ENCODE measurements at regions not wholly inside any gene's neighbourhood (a gene's known extent, or its start where the extent isn't known, plus 50 kb on each side); places are given as distances from the start of the nearest gene placed in this dataset.

DNA sequence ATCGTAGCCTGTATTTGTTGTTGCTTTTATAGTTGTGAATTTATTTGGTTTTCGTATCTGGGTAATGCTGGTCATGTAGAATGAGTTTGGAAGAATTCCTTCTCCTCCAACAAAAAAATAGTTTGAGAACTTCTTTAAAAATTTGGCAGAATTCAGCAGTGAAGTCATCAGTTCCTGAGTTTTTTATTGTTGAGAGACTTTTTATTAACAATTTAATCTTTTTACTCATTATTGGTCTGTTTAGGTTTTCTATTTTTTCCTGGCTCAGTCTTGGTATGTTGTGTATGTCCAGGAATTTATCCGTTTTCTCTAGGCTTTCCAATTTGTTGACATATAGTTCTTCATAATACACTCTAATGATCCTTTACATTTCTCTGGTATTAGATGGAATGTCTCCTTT, 1613.3 kb upstream of the PIK3C3 start:
- TF ChIP-seq, protein P1, sequence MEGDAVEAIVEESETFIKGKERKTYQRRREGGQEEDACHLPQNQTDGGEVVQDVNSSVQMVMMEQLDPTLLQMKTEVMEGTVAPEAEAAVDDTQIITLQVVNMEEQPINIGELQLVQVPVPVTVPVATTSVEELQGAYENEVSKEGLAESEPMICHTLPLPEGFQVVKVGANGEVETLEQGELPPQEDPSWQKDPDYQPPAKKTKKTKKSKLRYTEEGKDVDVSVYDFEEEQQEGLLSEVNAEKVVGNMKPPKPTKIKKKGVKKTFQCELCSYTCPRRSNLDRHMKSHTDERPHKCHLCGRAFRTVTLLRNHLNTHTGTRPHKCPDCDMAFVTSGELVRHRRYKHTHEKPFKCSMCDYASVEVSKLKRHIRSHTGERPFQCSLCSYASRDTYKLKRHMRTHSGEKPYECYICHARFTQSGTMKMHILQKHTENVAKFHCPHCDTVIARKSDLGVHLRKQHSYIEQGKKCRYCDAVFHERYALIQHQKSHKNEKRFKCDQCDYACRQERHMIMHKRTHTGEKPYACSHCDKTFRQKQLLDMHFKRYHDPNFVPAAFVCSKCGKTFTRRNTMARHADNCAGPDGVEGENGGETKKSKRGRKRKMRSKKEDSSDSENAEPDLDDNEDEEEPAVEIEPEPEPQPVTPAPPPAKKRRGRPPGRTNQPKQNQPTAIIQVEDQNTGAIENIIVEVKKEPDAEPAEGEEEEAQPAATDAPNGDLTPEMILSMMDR (IDR thresholded peaks at IDR 0.05; ENCODE audit: insufficient read depth, low read length, poor library complexity, severe bottlenecking) = no peak
- no peaks in the 10 kb centered on the region for H3K27me3 ChIP-seq (ENCODE audit: control insufficient read depth, insufficient read depth, low read length)

DNA sequence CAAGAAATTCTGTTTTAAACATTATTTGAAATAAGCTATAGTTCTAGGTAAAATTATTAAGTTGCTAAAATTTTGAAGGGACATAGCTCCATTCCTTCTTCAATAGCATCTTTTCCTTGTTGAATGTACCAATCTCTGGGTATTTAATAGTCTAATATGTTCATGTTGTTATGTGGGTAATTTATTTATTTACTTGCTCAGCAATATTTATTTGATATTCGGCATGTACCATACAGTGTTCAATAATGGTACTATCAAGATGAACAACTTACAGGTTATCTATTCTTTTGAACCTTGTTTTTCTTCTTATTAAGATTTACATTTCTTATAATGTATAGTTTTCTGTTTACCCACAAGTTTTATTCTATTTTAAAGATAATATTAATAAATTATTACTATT, 1616.8 kb upstream of the PIK3C3 start:
- no peaks in the 10 kb centered on the region for H3K36me3 ChIP-seq (ENCODE audit: control insufficient read depth, insufficient read depth, low read length)
- DNase-seq (ENCODE audit: low read depth) = no peak
- H3K27me3 ChIP-seq (ENCODE audit: control insufficient read depth, insufficient read depth, low read length) = no peaks in the 10 kb centered on the region
- H3K4me3 ChIP-seq (ENCODE audit: low read depth, low read length) = no peak overlapping the region
- TF ChIP-seq, protein P1 (IDR thresholded peaks at IDR 0.05; ENCODE audit: insufficient read depth, low read length, poor library complexity, severe bottlenecking) = no peak

More for the DNA sequence above, 1613.3 kb upstream of the PIK3C3 start:
- Histone ChIP-seq H3K36me3 (ENCODE audit: control insufficient read depth, insufficient read depth, low read length) (no peaks in the 10 kb centered on the region), H3K4me3 (ENCODE audit: low read depth, low read length) (no peak overlapping the region)
- DNase-seq (ENCODE audit: low read depth) = no peak

DNA sequence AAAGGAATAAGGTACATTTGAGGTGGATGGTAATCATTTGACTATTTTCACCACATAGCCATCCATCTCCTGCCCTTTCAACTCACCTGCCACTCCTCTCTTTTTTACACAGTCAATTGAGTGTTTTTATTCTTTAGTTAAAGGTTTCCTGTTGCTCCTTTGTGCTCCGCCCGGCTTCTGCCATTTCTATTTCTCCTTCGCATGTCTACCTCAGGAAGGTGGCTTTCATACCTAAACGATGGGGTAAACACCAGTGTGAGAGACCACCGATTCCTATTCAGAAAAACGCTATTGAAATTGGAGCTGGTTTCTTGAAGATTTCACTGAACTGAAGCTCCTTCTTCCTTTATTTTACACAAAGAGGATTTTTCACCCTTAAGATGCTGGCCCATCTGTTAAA, 1628.0 kb upstream of the PIK3C3 start:
- no peaks in the 10 kb centered on the region for H3K27me3 ChIP-seq (ENCODE audit: control insufficient read depth, insufficient read depth, low read length)
- TF ChIP-seq, protein P1 (IDR thresholded peaks at IDR 0.05; ENCODE audit: insufficient read depth, low read length, poor library complexity, severe bottlenecking) = no peak
- no peak for DNase-seq (ENCODE audit: low read depth)
- H3K4me3 ChIP-seq (ENCODE audit: low read depth, low read length) = no peak overlapping the region
- H3K36me3 ChIP-seq (ENCODE audit: control insufficient read depth, insufficient read depth, low read length) = no peaks in the 10 kb centered on the region

DNA sequence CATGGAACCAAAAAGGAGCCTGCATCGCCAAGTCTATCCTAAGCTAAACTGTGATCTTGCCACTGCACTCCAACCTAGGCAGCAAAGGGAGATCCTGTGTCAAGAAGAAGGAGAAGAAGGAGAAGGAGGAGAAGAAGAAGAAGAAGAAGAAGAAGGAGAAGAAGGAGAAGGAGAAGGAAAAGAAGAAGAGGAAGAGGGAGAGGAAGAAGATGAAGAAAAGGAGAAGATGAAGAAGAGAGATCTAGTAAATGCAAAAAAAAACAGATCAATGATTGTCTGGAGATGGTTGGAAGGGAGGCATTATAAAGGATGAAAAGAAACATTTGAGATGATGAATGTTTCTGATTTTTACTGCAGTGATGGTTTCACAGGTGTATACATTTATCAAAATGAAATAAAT, 1629.0 kb upstream of the PIK3C3 start:
- Histone ChIP-seq H3K4me3 (ENCODE audit: low read depth, low read length) (no peak overlapping the region), H3K27me3 (ENCODE audit: control insufficient read depth, insufficient read depth, low read length) (no peaks in the 10 kb centered on the region), H3K36me3 (ENCODE audit: control insufficient read depth, insufficient read depth, low read length) (no peaks in the 10 kb centered on the region)
- no peak for DNase-seq (ENCODE audit: low read depth)
- TF ChIP-seq, protein P1 (IDR thresholded peaks at IDR 0.05; ENCODE audit: insufficient read depth, low read length, poor library complexity, severe bottlenecking) = no peak

DNA sequence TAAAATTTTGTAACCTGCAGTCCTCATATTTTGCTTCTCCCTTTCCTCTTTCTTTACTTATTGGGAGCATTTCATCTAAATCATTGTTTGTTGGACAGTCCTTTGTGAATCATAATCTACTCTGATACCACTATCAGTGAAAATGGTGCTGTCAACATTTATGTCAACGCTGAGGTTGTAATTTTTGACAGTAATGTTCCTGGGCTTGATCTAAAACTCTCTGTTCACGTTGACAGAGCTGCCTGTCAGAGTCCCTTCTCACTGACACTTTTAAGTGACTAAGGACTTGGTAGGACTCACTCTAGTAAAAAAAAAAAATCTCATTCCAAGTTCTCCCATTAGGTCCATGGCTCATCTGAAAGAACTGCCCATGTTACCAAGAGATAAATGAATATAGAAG, 1640.8 kb upstream of the PIK3C3 start:
- Histone ChIP-seq H3K27me3 (ENCODE audit: control insufficient read depth, insufficient read depth, low read length) (no peaks in the 10 kb centered on the region), H3K4me3 (ENCODE audit: low read depth, low read length) (no peak overlapping the region), H3K36me3 (ENCODE audit: control insufficient read depth, insufficient read depth, low read length) (no peaks in the 10 kb centered on the region)
- TF ChIP-seq, protein P1 (IDR thresholded peaks at IDR 0.05; ENCODE audit: insufficient read depth, low read length, poor library complexity, severe bottlenecking) = no peak
- DNase-seq (ENCODE audit: low read depth) = no peak

DNA sequence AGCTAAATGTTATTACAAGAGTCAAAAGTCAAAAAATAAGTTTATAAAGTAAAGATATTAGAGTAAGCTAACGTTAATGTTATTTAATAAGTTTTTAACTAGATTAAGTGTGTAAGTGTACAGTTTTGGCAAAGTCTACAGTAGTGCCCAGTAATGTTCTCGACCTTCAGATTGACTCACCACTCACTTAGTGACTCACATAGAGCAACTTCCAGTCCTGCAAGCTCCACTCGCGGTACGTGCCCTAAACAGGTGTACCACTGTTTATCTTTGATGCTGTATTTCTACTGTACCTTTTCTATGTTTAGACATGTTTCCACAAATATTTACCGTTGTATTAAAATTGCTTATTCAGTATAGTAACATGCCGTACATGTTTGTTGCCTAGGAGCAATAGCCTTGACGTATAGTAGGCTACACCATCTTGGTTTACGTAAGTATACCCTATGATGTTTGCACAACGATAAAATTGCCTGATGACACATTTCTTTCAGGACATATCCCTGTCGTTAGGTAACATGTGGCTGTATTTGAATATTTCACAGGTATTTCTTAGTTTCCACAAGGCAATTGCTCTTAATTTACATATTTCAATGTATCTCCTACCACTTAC, 1641.9 kb upstream of the PIK3C3 start:
- Histone ChIP-seq H3K4me3 (ENCODE audit: low read depth, low read length) (no peak overlapping the region), H3K36me3 (ENCODE audit: control insufficient read depth, insufficient read depth, low read length) (no peaks in the 10 kb centered on the region), H3K27me3 (ENCODE audit: control insufficient read depth, insufficient read depth, low read length) (no peaks in the 10 kb centered on the region)
- no peak for DNase-seq (ENCODE audit: low read depth)
- TF ChIP-seq, protein P1 (IDR thresholded peaks at IDR 0.05; ENCODE audit: insufficient read depth, low read length, poor library complexity, severe bottlenecking) = no peak

All from kidney epithelial cell (primary cell).